Keratinocyte (primary cell): ENCODE measurements at regions not wholly inside any gene's neighbourhood (a gene's known extent, or its start where the extent isn't known, plus 50 kb on each side); places are given as distances from the start of the nearest gene placed in this dataset.

Source experiments
- EZH2 ChIP-seq: IDR thresholded peaks from one replicate; pipeline ENCODE4 v1.6.1; 2012; ENCODE audit warnings: inconsistent platforms, mild to moderate bottlenecking, low read length, moderate library complexity
- TF ChIP-seq, protein P1 (sequence below), 3 experiments: IDR thresholded peaks in 1 of 3; conservative IDR thresholded peaks in 1 of 3; optimal IDR thresholded peaks in 1 of 3; 2 replicates in 2 of 3; 3 replicates in 1 of 3; pipeline versions ENCODE3 to v1.5.1; 2011; ENCODE audit warnings: low read length in 3 of 3, mild to moderate bottlenecking in 3 of 3, moderate library complexity in 2 of 3, control low read depth in 1 of 3, inconsistent platforms in 1 of 3; ENCODE audit not compliant: insufficient read depth in 2 of 3; ENCODE audit errors: extremely low read depth in 1 of 3

- TF ChIP-seq, protein P1, sequence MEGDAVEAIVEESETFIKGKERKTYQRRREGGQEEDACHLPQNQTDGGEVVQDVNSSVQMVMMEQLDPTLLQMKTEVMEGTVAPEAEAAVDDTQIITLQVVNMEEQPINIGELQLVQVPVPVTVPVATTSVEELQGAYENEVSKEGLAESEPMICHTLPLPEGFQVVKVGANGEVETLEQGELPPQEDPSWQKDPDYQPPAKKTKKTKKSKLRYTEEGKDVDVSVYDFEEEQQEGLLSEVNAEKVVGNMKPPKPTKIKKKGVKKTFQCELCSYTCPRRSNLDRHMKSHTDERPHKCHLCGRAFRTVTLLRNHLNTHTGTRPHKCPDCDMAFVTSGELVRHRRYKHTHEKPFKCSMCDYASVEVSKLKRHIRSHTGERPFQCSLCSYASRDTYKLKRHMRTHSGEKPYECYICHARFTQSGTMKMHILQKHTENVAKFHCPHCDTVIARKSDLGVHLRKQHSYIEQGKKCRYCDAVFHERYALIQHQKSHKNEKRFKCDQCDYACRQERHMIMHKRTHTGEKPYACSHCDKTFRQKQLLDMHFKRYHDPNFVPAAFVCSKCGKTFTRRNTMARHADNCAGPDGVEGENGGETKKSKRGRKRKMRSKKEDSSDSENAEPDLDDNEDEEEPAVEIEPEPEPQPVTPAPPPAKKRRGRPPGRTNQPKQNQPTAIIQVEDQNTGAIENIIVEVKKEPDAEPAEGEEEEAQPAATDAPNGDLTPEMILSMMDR (optimal IDR thresholded peaks at IDR 0.05 in 1 of 3, IDR thresholded peaks at IDR 0.05 in 1 of 3, conservative IDR thresholded peaks at IDR 0.05 in 1 of 3; ENCODE audit: extremely low read depth in 1 of 3, insufficient read depth in 2 of 3, low read length in 3 of 3) = peak; percentile 61 to 84 (median 72)
- TF ChIP-seq EZH2 = no peak
These were observed 99.5 kb upstream of the STK39 start for GRCh38 chr2:168346725-168347477.
